CD14-positive monocyte (primary cell): ENCODE measurements at regions not wholly inside any gene's neighbourhood (a gene's known extent, or its start where the extent isn't known, plus 50 kb on each side); places are given as distances from the start of the nearest gene placed in this dataset.
"Not testable (repeated sequence)": the region's sequence is repeated elsewhere in the genome, so short reads cannot be mapped to it uniquely, and the experiment has no call there.

Experiments
- DNase-seq, 3 donors: peaks; one replicate each; pipeline ENCODE4 v3.0.0-alpha.2; 2011 to 2022
- H2AFZ ChIP-seq: 2 replicates; pipeline ENCODE4 v1.6.0; 2012; ENCODE audit warnings: mild to moderate bottlenecking, low read depth, low read length, inconsistent platforms; ENCODE audit not compliant: insufficient read depth, poor library complexity, severe bottlenecking
- H3K27ac ChIP-seq, 2 donors: 1 replicate in 1 of 2; 2 replicates in 1 of 2; pipeline ENCODE4 v1.5.1; 2012 to 2013; ENCODE audit warnings: low read length in 2 of 2, control low read depth in 1 of 2, inconsistent platforms in 1 of 2, low read depth in 1 of 2, mild to moderate bottlenecking in 1 of 2
- H3K27me3 ChIP-seq, 2 donors: one replicate each; pipeline versions ENCODE4 v1.6.0 to v1.6.1; 2011 to 2013; ENCODE audit warnings: low read length in 2 of 2; ENCODE audit not compliant: control insufficient read depth in 2 of 2, insufficient read depth in 2 of 2
- H3K36me3 ChIP-seq, 2 donors: replicated peaks in 1 of 2; 1 replicate in 1 of 2; 2 replicates in 1 of 2; pipeline versions ENCODE4 v1.5.1 to v1.6.1; 2012 to 2013; ENCODE audit warnings: low read length in 2 of 2, control low read depth in 1 of 2, inconsistent platforms in 1 of 2, mild to moderate bottlenecking in 1 of 2; ENCODE audit not compliant: insufficient read depth in 2 of 2, control insufficient read depth in 1 of 2
- H3K4me1 ChIP-seq, 2 donors: 1 replicate in 1 of 2; 2 replicates in 1 of 2; pipeline versions ENCODE4 v1.5.1 to v1.6.1; 2012 to 2013; ENCODE audit warnings: low read length in 2 of 2, control low read depth in 1 of 2, inconsistent platforms in 1 of 2, mild to moderate bottlenecking in 1 of 2, moderate library complexity in 1 of 2; ENCODE audit not compliant: insufficient read depth in 2 of 2, control insufficient read depth in 1 of 2
- H3K4me2 ChIP-seq: replicated peaks from 2 replicates; pipeline ENCODE3; 2012; ENCODE audit warnings: low read length, moderate library complexity, mild to moderate bottlenecking; ENCODE audit not compliant: poor library complexity, severe bottlenecking; ENCODE audit errors: extremely low read depth
- H3K4me3 ChIP-seq, 3 experiments: fragments of 200-600 bp in 1 of 3; sonication (generic) in 1 of 3; replicated peaks in 1 of 3; 1 replicate in 2 of 3; 2 replicates in 1 of 3; pipeline ENCODE4 v1.5.1; 2011 to 2013; ENCODE audit warnings: low read length in 3 of 3, mild to moderate bottlenecking in 3 of 3, control low read depth in 2 of 3, low read depth in 2 of 3, inconsistent platforms in 1 of 3, moderate library complexity in 1 of 3
- H3K79me2 ChIP-seq: 2 replicates; pipeline ENCODE4 v1.6.0; 2012; ENCODE audit warnings: mild to moderate bottlenecking, control low read depth, inconsistent platforms, low read length, moderate library complexity; ENCODE audit not compliant: insufficient read depth
- H3K9ac ChIP-seq: 2 replicates; pipeline ENCODE4 v1.6.0; 2017; ENCODE audit warnings: low read length, mild to moderate bottlenecking; ENCODE audit not compliant: insufficient read depth, poor library complexity, severe bottlenecking
- H3K9me3 ChIP-seq, 2 donors: replicated peaks in 1 of 2; 1 replicate in 1 of 2; 2 replicates in 1 of 2; pipeline versions ENCODE4 v1.5.1 to v1.6.1; 2012 to 2013; ENCODE audit warnings: low read length in 2 of 2, control low read depth in 1 of 2; ENCODE audit not compliant: control insufficient read depth in 1 of 2, insufficient read depth in 1 of 2
- H4K20me1 ChIP-seq: 2 replicates; pipeline ENCODE4 v1.6.0; 2012; ENCODE audit warnings: mild to moderate bottlenecking, low read length, control low read depth, moderate library complexity; ENCODE audit not compliant: insufficient read depth
- H3K27ac Mint-ChIP-seq, 7 donors: one replicate each; pipeline ENCODE4 v1.8.0; 2020; ENCODE audit warnings: mild to moderate bottlenecking in 7 of 7, mixed read lengths in 7 of 7, moderate library complexity in 6 of 7, inconsistent platforms in 2 of 7
- H3K27me3 Mint-ChIP-seq, 3 donors: one replicate each; pipeline ENCODE4 v1.8.0; 2021 to 2022; ENCODE audit warnings: low read depth in 3 of 3, mild to moderate bottlenecking in 3 of 3, mixed read lengths in 3 of 3, moderate library complexity in 3 of 3, inconsistent platforms in 1 of 3
- H3K36me3 Mint-ChIP-seq, 2 donors: one replicate each; pipeline ENCODE4 v1.8.0; 2020; ENCODE audit warnings: mixed read lengths in 2 of 2, inconsistent platforms in 1 of 2, mild to moderate bottlenecking in 1 of 2
- H3K4me1 Mint-ChIP-seq: one replicate; pipeline ENCODE4 v1.8.0; 2020; ENCODE audit warnings: mild to moderate bottlenecking, mixed read lengths
- H3K4me3 Mint-ChIP-seq, 2 donors: one replicate each; pipeline ENCODE4 v1.8.0; 2020; ENCODE audit warnings: mild to moderate bottlenecking in 2 of 2, mixed read lengths in 2 of 2, moderate library complexity in 1 of 2
- H3K9me3 Mint-ChIP-seq, 7 donors: one replicate each; pipeline ENCODE4 v1.8.0; 2020 to 2022; ENCODE audit warnings: mixed read lengths in 7 of 7, mild to moderate bottlenecking in 6 of 7, moderate library complexity in 6 of 7, inconsistent platforms in 2 of 7
- WGBS: methylation state at CpG from one replicate; pipeline ENCODE4 v1.1.5; 2013; ENCODE audit warnings: missing lambda C conversion rate; ENCODE audit not compliant: insufficient coverage; 5-methylcytosine and 5-hydroxymethylcytosine counted together
- intact Hi-C, 2 donors: fragments of 100-400 bp; cut with micrococcal nuclease; formaldehyde crosslinking; loops; one replicate each; pipeline versions ENCODE4 v1.15.0 to v1.15.1; 2023
- TF ChIP-seq, protein P1 (sequence below): fragments of 200-600 bp; IDR thresholded peaks from one replicate; pipeline ENCODE4 v1.8.0; 2022; ENCODE audit warnings: antibody characterized with exemption, mild to moderate bottlenecking

DNA sequence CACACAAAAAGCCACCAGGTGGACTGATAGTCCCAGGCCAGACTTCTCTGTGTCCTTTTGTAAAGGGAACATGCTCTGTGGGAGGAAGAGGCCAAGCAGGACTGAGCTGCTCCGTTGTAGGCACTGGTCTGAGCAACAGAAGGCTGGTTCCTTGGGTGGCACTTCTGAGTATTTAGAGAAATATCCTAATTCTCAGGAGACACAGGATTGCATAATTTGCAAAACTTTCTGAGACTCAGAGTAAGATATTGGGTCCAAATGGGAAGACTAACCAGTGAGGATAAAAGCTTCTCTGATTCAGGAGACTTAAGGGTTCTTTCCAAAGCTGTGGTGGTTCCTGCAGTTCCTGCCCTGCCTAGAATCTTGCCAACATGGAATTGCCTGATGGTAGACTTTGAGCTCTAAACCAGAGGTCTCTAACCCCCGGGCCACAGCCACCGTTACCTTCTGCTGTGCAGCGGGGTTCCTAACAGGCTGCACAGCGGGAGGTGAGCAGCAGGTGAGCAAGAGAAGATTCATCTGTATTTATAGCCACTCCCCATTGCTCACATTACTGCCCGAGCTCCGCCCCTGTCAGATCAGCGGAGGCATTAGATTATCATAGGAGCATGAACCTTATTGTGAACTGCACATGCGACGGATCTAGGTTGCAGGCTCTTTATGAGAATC, 107.0 kb downstream of the OLIG3 start:
- H3K4me1 ChIP-seq, result peaks cover 54 to 62% of the 10 kb centered on the region in 2 donors
- no peak overlapping the region for H3K4me3 Mint-ChIP-seq
- H3K36me3 Mint-ChIP-seq, result peaks cover 0 to 2% of the 10 kb centered on the region in 2 donors

DNA sequence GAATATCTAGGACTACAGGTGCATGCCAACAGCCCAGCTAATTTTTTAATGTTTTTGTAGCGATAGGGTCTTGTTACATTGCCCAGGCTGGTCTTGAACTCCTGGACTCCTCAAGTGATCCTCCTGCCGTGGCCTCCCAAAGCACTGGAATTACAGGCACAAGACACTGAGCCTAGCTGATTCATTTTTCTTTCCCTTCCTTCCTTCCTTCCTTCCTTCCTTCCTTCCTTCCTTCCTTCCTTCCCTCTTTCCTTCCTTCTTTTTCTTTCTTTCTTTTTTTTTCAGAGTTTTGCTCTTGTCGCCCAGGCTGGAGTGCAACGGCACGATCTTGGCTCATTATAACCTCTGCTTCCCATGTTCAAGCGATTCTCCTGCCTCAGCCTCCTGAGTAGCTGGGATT, 110.9 kb downstream of the OLIG3 start:
- DNase-seq, H3K9ac ChIP-seq, H3K27me3 ChIP-seq, H3K36me3 ChIP-seq, H4K20me1 ChIP-seq, H2AFZ ChIP-seq, H3K4me3 Mint-ChIP-seq, H3K27me3 Mint-ChIP-seq, intact Hi-C loops, H3K4me2 ChIP-seq, H3K36me3 Mint-ChIP-seq, H3K27ac ChIP-seq, H3K79me2 ChIP-seq, H3K9me3 ChIP-seq, H3K4me3 ChIP-seq: not testable (repeated sequence)
- H3K4me1 ChIP-seq, result peaks cover 25 to 28% of the 10 kb centered on the region in 2 donors
- Mint-ChIP-seq H3K27ac (peak overlapping the region in 1 of 7 donors; percentile 68), H3K9me3 (peaks cover 2 to 12% (median 4%) of the 10 kb centered on the region in 7 donors), H3K4me1 (peaks cover 27% of the 10 kb centered on the region)
- 100% methylated on average over 6 of the region's 6 CpGs for WGBS

More for the DNA sequence above, 107.0 kb downstream of the OLIG3 start:
- Histone ChIP-seq H3K4me3 (no peak overlapping the region), H3K27ac (peak overlapping the region in 1 of 2 donors; percentile 80), H3K36me3 (no peaks in the 10 kb centered on the region), H2AFZ (peak overlapping the region; percentile 36), H3K9me3 (no peaks in the 10 kb centered on the region), H3K27me3 (no peaks in the 10 kb centered on the region), H3K9ac (no peak overlapping the region), H3K79me2 (no peaks in the 10 kb centered on the region), H4K20me1 (no peaks in the 10 kb centered on the region), H3K4me2 (peak overlapping the region; percentile 7)
- Mint-ChIP-seq H3K27me3 (peaks cover 0 to 9% (median 2%) of the 10 kb centered on the region in 3 donors), H3K27ac (peak overlapping the region; percentile 24 to 91 (median 69)), H3K9me3 (peaks cover 0 to 6% (median 3%) of the 10 kb centered on the region in 7 donors), H3K4me1 (peaks cover 54% of the 10 kb centered on the region)
- intact Hi-C loops, result no loop called here
- TF ChIP-seq, protein P1, sequence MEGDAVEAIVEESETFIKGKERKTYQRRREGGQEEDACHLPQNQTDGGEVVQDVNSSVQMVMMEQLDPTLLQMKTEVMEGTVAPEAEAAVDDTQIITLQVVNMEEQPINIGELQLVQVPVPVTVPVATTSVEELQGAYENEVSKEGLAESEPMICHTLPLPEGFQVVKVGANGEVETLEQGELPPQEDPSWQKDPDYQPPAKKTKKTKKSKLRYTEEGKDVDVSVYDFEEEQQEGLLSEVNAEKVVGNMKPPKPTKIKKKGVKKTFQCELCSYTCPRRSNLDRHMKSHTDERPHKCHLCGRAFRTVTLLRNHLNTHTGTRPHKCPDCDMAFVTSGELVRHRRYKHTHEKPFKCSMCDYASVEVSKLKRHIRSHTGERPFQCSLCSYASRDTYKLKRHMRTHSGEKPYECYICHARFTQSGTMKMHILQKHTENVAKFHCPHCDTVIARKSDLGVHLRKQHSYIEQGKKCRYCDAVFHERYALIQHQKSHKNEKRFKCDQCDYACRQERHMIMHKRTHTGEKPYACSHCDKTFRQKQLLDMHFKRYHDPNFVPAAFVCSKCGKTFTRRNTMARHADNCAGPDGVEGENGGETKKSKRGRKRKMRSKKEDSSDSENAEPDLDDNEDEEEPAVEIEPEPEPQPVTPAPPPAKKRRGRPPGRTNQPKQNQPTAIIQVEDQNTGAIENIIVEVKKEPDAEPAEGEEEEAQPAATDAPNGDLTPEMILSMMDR, result no peak
- peak; percentile 12 to 41 (median 15) for DNase-seq
- WGBS, result 71% methylated on average over 4 of the region's 10 CpGs
